GM21723 (cell line): ENCODE measurements at regions not wholly inside any gene's neighbourhood (a gene's known extent, or its start where the extent isn't known, plus 50 kb on each side); places are given as distances from the start of the nearest gene placed in this dataset.
"Not testable (repeated sequence)": the region's sequence is repeated elsewhere in the genome, so short reads cannot be mapped to it uniquely, and the experiment has no call there.

ENCODE experiments used
- ATAC-seq: cut with Tn5 transposase; IDR thresholded peaks from one replicate; pipeline ENCODE4 v1.9.1; 2021; ENCODE audit warnings: mild to moderate bottlenecking, moderate library complexity; ENCODE audit not compliant: unreplicated experiment

DNA sequence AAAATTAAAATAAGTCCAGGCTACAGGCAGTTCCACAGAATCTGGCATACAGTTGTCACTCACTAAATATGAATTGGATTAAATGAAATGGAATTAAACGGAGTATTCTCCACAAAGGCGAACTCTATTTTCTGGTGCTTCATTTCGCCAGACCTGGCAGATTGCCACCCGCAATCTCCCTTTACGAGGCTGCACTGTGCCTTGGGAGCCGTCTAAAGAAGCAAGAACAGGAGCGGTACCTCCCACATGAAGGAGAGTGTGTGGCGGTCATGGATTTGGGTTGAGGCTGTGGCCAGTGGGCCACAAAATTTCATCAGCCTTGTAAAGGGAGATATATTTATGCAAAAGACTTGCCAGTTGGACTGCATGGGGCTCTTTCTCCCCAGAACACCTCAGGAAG is 151.0 kb downstream of the OSR1 start:
- ATAC-seq = no peak

- ATAC-seq = no peak
Measured at GRCh38 chr2:19205983-19206533, 152.4 kb downstream of the OSR1 start.

DNA sequence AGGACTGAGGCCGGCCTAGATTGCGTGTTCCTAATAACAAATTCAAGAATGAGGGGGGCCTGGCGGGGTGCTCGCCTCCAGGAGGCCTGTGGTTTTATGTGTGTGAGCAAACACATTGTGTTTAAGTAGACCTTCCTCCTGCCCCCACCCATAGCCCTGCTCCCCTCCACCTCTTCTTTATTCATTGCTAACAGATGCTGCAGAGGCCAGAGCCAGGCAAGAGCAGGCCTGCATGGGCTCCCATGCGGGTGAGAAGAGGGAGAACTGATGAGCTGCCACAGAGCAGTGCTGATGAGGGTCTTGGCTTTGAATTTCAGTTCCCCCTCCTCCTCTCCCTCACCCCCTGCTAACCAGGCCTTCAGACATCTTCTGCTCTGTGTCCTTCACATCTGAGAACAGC is 154.6 kb downstream of the OSR1 start:
- ATAC-seq = no peak

DNA sequence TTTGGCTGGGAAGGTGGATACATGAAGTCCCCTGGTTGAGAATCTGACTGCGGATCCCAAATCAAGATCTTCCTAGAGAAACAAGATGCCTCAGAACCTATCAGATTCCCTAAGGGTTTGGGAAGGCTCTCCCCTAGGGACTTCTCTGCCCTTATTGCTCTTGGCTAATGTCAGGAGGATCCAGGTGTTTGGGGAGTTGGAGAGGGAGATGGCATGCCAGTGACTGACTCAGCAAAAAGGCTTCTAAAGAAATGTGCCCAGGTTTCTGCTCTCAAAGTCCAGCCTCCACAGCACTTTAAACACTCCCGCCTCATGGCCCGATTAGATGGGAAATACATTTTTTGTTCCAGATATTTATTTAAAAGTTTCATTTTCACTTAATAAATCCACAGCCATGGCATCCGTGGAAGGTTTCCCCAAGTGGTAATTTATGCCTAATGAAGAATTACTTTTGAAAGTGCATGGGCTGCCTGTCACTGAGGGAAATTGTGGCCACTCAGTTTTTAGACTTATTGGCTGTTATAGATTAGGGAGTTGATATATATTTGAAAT is 156.4 kb downstream of the OSR1 start:
- no peak for ATAC-seq

DNA sequence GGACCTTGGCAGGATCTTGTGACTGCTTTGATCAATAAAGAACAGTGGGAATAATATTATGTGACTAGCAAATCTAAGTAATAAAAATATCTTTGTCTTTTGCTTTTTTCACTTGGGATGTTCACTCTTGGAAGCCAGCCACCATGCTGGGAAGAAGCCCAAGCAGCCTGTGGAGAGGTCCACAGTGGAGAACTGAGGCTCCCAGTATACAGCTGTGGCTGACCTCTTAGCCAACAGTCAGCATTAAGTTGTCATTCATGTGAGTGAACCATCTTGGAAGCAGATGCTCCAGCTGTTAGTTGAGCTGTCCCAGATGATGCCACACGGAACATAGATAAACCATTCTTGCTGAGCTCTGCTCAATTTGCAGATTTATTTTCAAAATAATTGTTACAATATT is 160.0 kb downstream of the OSR1 start:
- ATAC-seq = no peak

GRCh38 chr2:19195661-19196060 is 162.8 kb downstream of the OSR1 start:
- ATAC-seq = no peak

DNA sequence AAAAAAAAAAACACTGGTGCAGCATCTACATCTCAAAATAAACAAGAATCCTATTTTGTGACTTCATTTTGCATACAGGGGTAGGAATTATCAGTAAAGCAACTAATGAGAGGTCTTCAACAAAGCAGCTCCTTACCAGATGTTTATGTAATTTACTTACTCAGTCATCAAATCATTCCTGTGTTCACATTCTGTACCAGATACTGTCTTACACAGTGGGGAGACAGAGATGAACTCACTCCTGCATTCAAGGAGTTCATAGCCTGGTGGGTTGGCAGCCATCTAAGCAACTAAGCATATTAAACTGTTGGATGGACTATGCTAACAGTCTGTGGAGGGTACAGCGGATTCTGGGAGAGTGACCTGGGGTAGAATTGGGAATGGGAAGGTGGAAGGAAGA is 169.0 kb downstream of the OSR1 start:
- no peak for ATAC-seq

DNA sequence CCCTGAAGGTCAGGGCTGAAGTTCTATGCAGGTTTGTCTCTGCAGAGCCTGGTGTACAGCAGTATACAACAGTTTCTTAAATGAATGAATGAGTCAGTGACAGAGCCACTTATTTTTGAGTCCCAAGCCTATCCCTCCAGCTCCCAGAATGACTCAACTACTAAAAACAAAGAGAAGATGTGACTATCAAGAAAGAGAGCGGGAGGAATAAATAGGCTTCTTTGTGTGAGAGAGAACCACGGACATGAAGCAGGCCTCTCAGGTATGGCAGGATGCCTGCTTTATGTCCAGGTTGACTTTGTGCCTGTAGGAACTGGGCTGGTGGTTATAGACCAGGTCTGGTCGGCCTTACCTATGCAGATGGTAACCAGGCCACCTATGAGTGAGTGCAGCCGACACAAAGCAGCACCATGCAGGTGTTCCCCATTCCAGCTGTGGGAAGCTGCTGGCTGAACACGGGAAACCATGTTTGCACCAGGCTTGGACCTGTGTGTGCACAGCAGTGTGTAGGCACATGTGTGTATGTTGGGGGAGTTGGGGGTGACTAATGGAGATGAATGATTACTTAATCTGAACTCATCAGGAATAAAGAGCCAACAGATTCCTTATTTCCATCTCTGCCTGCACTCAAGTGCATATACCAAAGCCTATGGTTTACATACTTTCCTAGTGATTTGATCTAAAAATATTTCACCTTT is 171.0 kb downstream of the OSR1 start:
- no peak for ATAC-seq

GRCh38 chr2:19185086-19185485 is 173.3 kb downstream of the OSR1 start:
- ATAC-seq = no peak

- no peak for ATAC-seq
Measured at GRCh38 chr2:19178175-19178574, 180.2 kb downstream of the OSR1 start.

- no peak for ATAC-seq
Measured at GRCh38 chr2:19176977-19177376, 181.4 kb downstream of the OSR1 start.

DNA sequence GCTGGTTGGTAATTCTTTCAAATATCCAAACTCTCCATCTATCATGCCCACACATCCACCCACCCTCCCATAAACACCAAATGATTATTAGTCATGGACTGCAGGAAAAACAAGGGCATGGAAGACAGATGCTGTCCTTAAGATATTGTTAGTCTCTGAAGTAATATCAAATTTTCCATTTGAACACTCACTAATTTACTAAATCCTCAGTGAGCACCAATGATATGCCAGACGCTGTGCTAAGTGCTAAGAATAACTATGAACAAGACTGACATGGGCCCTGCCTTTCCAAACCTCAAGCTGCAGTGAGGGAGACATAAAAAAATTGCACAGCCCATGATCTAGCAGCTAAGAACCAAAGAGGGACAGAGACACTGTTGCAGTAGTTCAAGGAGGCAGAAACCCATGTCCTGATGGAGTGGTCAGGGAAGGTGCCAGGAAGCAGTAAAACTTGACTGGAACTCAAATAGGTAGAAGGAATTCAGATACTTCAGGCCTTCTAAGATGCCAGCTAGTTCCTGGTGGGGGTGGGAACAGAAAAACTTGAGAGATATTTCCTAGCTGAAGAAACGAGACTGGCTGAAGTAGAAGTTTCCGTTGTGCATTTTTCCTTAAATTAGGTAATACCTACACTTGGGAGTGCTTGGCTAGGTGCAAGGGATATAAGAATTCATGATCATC is 182.1 kb downstream of the OSR1 start:
- no peak for ATAC-seq

GRCh38 chr2:19174176-19174575 is 184.2 kb downstream of the OSR1 start:
- ATAC-seq = no peak

- ATAC-seq = no peak
Measured at GRCh38 chr2:19171409-19171808, 187.0 kb downstream of the OSR1 start.

GRCh38 chr2:19169134-19169768 is 189.2 kb downstream of the OSR1 start:
- ATAC-seq = no peak

GRCh38 chr2:19164099-19164498 is 194.3 kb downstream of the OSR1 start:
- ATAC-seq = not testable (repeated sequence)

- ATAC-seq = no peak
Measured at GRCh38 chr2:19158896-19159295, 199.5 kb downstream of the OSR1 start.

GRCh38 chr2:19158211-19158610 is 200.2 kb downstream of the OSR1 start:
- no peak for ATAC-seq

GRCh38 chr2:19156646-19157045 is 201.8 kb downstream of the OSR1 start:
- no peak for ATAC-seq

DNA sequence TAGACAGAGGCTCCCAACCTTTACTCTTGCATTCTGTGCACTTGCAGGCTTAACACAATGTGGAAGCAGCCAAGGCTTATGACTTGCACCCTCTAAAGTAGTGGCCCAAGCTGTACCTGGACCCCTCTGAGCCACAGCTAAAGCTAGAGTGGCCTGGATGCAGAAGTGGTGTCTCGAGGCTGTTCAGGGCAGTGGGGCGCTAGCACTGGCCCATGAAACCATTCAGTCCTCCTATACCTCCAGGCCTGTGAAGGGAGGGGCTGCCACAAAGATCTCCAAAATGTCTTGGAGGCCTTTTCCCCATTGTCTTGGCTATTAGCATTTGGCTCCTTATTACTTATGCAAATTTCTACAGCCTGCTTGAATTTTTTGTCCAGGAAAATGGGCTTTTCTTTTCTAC is 207.7 kb downstream of the OSR1 start:
- ATAC-seq = no peak

- no peak for ATAC-seq
Measured at GRCh38 chr2:19146867-19147266, 211.6 kb downstream of the OSR1 start.
